MCF 10A (cell line): ENCODE measurements at regions not wholly inside any gene's neighbourhood (a gene's known extent, or its start where the extent isn't known, plus 50 kb on each side); places are given as distances from the start of the nearest gene placed in this dataset.

Source experiments
- BruUV-seq: library from RNA; stranded (reverse); fragments of 400-500 nt; replicated peaks from 2 replicates; lab custom pipeline; 2021; lab: Mats Ljungman, UMichigan
- CTCF ChIA-PET: fragments of 300-600 bp; sonication (Branson Sonifier 250); formaldehyde crosslinking; extraction: SDS; loops from one replicate; lab custom pipeline; 2021; ENCODE audit warnings: antibody characterized with exemption, inconsistent platforms; lab: Yijun Ruan, JAX
- POLR2A ChIA-PET: fragments of 300-600, 350-650 bp; sonication (Branson Sonifier 250); formaldehyde crosslinking; extraction: SDS; loops from one replicate; lab custom pipeline; 2020; ENCODE audit warnings: antibody characterized with exemption, inconsistent platforms; lab: Yijun Ruan, JAX
- DNase-seq: peaks from one replicate; pipeline ENCODE4 v3.0.0-alpha.2; 2018; ENCODE audit not compliant: unreplicated experiment
- H3K27ac Mint-ChIP-seq: one replicate; pipeline ENCODE4 v1.8.0; 2022; ENCODE audit warnings: mild to moderate bottlenecking, low read depth, mixed read lengths; ENCODE audit not compliant: unreplicated experiment
- H3K27me3 Mint-ChIP-seq: one replicate; pipeline ENCODE4 v1.8.0; 2022; ENCODE audit warnings: mixed read lengths; ENCODE audit not compliant: insufficient read depth, unreplicated experiment
- H3K36me3 Mint-ChIP-seq: one replicate; pipeline ENCODE4 v1.8.0; 2022; ENCODE audit warnings: mild to moderate bottlenecking, moderate library complexity, mixed read lengths; ENCODE audit not compliant: insufficient read depth, unreplicated experiment
- H3K4me1 Mint-ChIP-seq: one replicate; pipeline ENCODE4 v1.8.0; 2022; ENCODE audit warnings: mixed read lengths; ENCODE audit not compliant: insufficient read depth, unreplicated experiment
- H3K4me3 Mint-ChIP-seq: one replicate; pipeline ENCODE4 v1.8.0; 2022; ENCODE audit warnings: mild to moderate bottlenecking, moderate library complexity, mixed read lengths; ENCODE audit not compliant: unreplicated experiment
- H3K9me3 Mint-ChIP-seq: one replicate; pipeline ENCODE4 v1.8.0; 2022; ENCODE audit warnings: mixed read lengths; ENCODE audit not compliant: unreplicated experiment
- intact Hi-C: fragments of 100-400 bp; cut with micrococcal nuclease; formaldehyde crosslinking; loops from 2 replicates; pipeline ENCODE4 v1.14.1; 2022
- TF ChIP-seq, protein P1 (sequence below): fragments of 200-600 bp; IDR thresholded peaks from one replicate; pipeline ENCODE4 v1.8.0; 2022; ENCODE audit warnings: antibody characterized with exemption, mild to moderate bottlenecking; ENCODE audit not compliant: unreplicated experiment

DNA sequence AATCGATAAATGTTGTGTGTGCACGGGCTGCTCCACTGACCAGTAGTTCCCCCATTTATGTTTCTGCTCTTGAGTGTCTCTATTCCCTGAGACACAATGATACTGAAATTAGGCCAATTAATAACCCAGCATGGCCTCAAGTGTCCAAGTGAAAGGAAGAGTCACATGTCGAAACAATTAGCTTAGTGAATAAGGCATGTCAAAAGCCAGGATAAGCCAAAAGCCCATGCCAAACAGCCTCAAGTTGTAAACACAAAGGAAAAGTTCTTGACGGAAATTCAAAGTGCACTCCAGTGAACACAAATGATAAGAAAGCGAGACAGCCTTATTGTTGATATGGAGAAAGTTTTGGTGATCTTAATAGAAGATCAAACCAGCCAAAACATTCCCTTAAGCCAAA lies 167.1 kb upstream of the C1QTNF7 start:
- H3K4me3 Mint-ChIP-seq = no peak overlapping the region
- CTCF ChIA-PET = interaction anchor here (1.2 to 1.3 kb wide), 2 partner anchors 29 to 197 kb away, joined by 3 to 5 read pairs; no protein-coding TSS in a partner anchor

DNA sequence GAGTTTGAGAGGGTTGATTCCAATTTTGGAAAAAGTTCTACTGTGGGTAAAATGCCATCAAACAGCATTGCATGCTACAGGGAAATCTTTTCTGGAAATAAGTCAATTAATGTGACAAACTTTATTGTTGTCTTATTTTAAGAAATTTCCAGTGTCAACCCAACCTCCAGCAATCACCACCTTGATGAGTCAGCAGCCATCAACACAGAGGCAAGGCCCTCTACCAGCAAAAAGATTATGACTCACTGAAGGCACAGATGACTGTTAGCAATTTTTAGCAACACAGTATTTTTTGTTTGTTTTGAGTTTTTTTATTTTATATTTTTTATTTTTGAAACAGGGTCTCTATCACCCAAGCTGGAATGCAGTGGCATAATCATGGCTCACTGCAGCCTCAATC lies 165.4 kb upstream of the C1QTNF7 start:
- BruUV-seq = no TSS peak
- no peak overlapping the region for H3K4me3 Mint-ChIP-seq
- ChIA-PET CTCF (interaction anchor here (0.6 kb wide), 1 partner anchor 195 kb away, joined by 3 read pairs; no protein-coding TSS in a partner anchor), POLR2A (no interaction called here)
- no peaks in the 10 kb centered on the region for H3K4me1 Mint-ChIP-seq
- H3K36me3 Mint-ChIP-seq = no peaks in the 10 kb centered on the region
- intact Hi-C loops = no loop called here
- TF ChIP-seq, protein P1, sequence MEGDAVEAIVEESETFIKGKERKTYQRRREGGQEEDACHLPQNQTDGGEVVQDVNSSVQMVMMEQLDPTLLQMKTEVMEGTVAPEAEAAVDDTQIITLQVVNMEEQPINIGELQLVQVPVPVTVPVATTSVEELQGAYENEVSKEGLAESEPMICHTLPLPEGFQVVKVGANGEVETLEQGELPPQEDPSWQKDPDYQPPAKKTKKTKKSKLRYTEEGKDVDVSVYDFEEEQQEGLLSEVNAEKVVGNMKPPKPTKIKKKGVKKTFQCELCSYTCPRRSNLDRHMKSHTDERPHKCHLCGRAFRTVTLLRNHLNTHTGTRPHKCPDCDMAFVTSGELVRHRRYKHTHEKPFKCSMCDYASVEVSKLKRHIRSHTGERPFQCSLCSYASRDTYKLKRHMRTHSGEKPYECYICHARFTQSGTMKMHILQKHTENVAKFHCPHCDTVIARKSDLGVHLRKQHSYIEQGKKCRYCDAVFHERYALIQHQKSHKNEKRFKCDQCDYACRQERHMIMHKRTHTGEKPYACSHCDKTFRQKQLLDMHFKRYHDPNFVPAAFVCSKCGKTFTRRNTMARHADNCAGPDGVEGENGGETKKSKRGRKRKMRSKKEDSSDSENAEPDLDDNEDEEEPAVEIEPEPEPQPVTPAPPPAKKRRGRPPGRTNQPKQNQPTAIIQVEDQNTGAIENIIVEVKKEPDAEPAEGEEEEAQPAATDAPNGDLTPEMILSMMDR = no peak
- no peaks in the 10 kb centered on the region for H3K9me3 Mint-ChIP-seq
- H3K27me3 Mint-ChIP-seq = no peaks in the 10 kb centered on the region
- no peak overlapping the region for H3K27ac Mint-ChIP-seq
- DNase-seq = peak; percentile 63

More for the DNA sequence above, 167.1 kb upstream of the C1QTNF7 start:
- Mint-ChIP-seq H3K4me1 (no peaks in the 10 kb centered on the region), H3K36me3 (no peaks in the 10 kb centered on the region), H3K9me3 (no peaks in the 10 kb centered on the region), H3K27me3 (no peaks in the 10 kb centered on the region), H3K27ac (no peak overlapping the region)
- DNase-seq = no peak
- intact Hi-C loops = no loop called here
- no TSS peak for BruUV-seq
- POLR2A ChIA-PET = interaction anchor here (0.8 kb wide), 1 partner anchor 191 kb away, joined by 3 read pairs; no protein-coding TSS in a partner anchor
- TF ChIP-seq, protein P1 = no peak

DNA sequence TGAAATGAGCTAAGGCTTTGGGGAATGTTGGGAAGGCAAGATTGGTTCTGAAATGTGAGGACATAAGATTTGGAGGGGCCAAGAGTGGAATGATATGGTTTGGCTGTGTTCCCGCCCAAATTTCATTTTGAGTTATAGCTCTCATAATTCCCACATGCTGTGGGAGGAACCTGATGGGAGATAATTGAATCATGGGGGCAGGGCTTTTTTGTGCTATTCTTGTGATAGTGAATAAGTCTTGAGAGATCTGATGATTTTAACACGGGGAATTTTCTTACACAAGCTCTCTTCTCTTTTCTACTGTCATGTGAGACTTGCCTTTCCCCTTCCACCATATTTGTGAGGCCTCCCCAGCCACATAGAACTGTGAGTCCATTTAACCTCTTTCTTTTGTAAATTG lies 157.6 kb upstream of the C1QTNF7 start:
- BruUV-seq = no TSS peak
- TF ChIP-seq, protein P1 = no peak
- no peaks in the 10 kb centered on the region for H3K27me3 Mint-ChIP-seq
- H3K27ac Mint-ChIP-seq = no peak overlapping the region
- ChIA-PET POLR2A (no interaction called here), CTCF (interaction anchor here (0.6 kb wide), 1 partner anchor 35 kb away, joined by 3 read pairs; no protein-coding TSS in a partner anchor)
- intact Hi-C loops = no loop called here
- no peak overlapping the region for H3K4me3 Mint-ChIP-seq
- peaks cover 21% of the 10 kb centered on the region for H3K9me3 Mint-ChIP-seq
- H3K4me1 Mint-ChIP-seq = no peaks in the 10 kb centered on the region
- no peak for DNase-seq
- no peaks in the 10 kb centered on the region for H3K36me3 Mint-ChIP-seq

DNA sequence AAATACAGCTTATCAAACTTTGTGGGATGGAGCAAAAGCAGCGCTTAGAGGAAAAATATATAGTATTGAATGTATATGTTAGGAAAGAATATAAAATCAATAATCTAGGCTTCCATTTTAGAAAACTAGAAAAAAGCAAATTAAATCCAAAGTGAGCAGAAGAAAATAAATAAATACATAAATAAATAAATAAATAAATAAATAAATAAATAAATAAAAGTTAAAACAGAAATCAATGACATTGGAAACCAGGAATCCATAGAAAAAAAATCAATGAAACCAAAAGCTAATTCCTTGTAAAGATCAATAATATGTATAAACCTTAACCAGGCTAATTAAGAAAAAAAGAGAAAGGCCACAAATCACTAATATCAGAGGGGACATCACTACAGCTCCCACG lies 141.8 kb upstream of the C1QTNF7 start:
- CTCF ChIA-PET = interaction anchor here (1.0 kb wide), 1 partner anchor 171 kb away, joined by 3 read pairs; no protein-coding TSS in a partner anchor
- TF ChIP-seq, protein P1 = no peak
- POLR2A ChIA-PET = interaction anchor here (0.6 to 0.7 kb wide), 2 partner anchors 116 to 135 kb away, joined by 3 read pairs; no protein-coding TSS in a partner anchor

More for the DNA sequence above, 141.8 kb upstream of the C1QTNF7 start:
- intact Hi-C loops = no loop called here
- no peak for DNase-seq
- Mint-ChIP-seq H3K9me3 (no peaks in the 10 kb centered on the region), H3K36me3 (no peaks in the 10 kb centered on the region), H3K4me1 (no peaks in the 10 kb centered on the region), H3K27ac (no peak overlapping the region), H3K4me3 (no peak overlapping the region), H3K27me3 (no peaks in the 10 kb centered on the region)
- no TSS peak for BruUV-seq
